Nephron (organoid): ENCODE measurements at regions not wholly inside any gene's neighbourhood (a gene's known extent, or its start where the extent isn't known, plus 50 kb on each side); places are given as distances from the start of the nearest gene placed in this dataset.
"Not testable (repeated sequence)": the region's sequence is repeated elsewhere in the genome, so short reads cannot be mapped to it uniquely, and the experiment has no call there.

ENCODE experiments used
- H3K27ac Mint-ChIP-seq, 3 experiments: 2 replicates each; pipeline ENCODE4 v1.8.0; 2020; ENCODE audit warnings: mixed read lengths in 3 of 3, mild to moderate bottlenecking in 2 of 3, moderate library complexity in 1 of 3
- H3K27me3 Mint-ChIP-seq: 2 replicates; pipeline ENCODE4 v1.8.0; 2021; ENCODE audit warnings: low read depth, mild to moderate bottlenecking, moderate library complexity, mixed read lengths
- H3K36me3 Mint-ChIP-seq: 2 replicates; pipeline ENCODE4 v1.8.0; 2020; ENCODE audit warnings: low read depth, mixed read lengths
- H3K4me1 Mint-ChIP-seq: 2 replicates; pipeline ENCODE4 v1.8.0; 2020; ENCODE audit warnings: mixed read lengths
- H3K4me3 Mint-ChIP-seq, 3 experiments: 2 replicates each; pipeline ENCODE4 v1.8.0; 2020; ENCODE audit warnings: mild to moderate bottlenecking in 3 of 3, mixed read lengths in 3 of 3, moderate library complexity in 2 of 3
- H3K9me3 Mint-ChIP-seq: 2 replicates; pipeline ENCODE4 v1.8.0; 2020; ENCODE audit warnings: mixed read lengths
- CTCF ChIP-seq, 3 experiments: fragments of 200-600 bp; sonication (generic); IDR thresholded peaks; one replicate each; pipeline ENCODE4 v1.5.0; 2021; ENCODE audit warnings: antibody characterized with exemption in 3 of 3; ENCODE audit not compliant: unreplicated experiment in 3 of 3

GRCh38 chr7:85916016-85916415 is 727.7 kb upstream of the GRM3 start:
- no peak for TF ChIP-seq CTCF (IDR thresholded peaks at IDR 0.05; ENCODE audit: unreplicated experiment in 3 of 3)
- H3K4me3 Mint-ChIP-seq = no peak overlapping the region
- H3K27me3 Mint-ChIP-seq = no peaks in the 10 kb centered on the region
- H3K4me1 Mint-ChIP-seq = no peaks in the 10 kb centered on the region
- H3K36me3 Mint-ChIP-seq = no peaks in the 10 kb centered on the region
- H3K9me3 Mint-ChIP-seq = no peaks in the 10 kb centered on the region
- no peak overlapping the region for H3K27ac Mint-ChIP-seq

- no peak overlapping the region for H3K27ac Mint-ChIP-seq
- no peaks in the 10 kb centered on the region for H3K27me3 Mint-ChIP-seq
- H3K9me3 Mint-ChIP-seq = no peaks in the 10 kb centered on the region
- H3K36me3 Mint-ChIP-seq = no peaks in the 10 kb centered on the region
- H3K4me3 Mint-ChIP-seq = no peak overlapping the region
- no peak for TF ChIP-seq CTCF (IDR thresholded peaks at IDR 0.05; ENCODE audit: unreplicated experiment in 3 of 3)
- H3K4me1 Mint-ChIP-seq = no peaks in the 10 kb centered on the region
Observed at GRCh38 chr7:85914437-85914836, 727.6 kb upstream of the SEMA3D start.

GRCh38 chr7:85908051-85908450 is 721.2 kb upstream of the SEMA3D start:
- H3K27me3 Mint-ChIP-seq = no peaks in the 10 kb centered on the region
- no peak for TF ChIP-seq CTCF (IDR thresholded peaks at IDR 0.05; ENCODE audit: unreplicated experiment in 3 of 3)
- H3K27ac Mint-ChIP-seq = no peak overlapping the region
- H3K4me3 Mint-ChIP-seq = no peak overlapping the region
- H3K9me3 Mint-ChIP-seq = peaks cover 2% of the 10 kb centered on the region
- H3K4me1 Mint-ChIP-seq = no peaks in the 10 kb centered on the region
- H3K36me3 Mint-ChIP-seq = no peaks in the 10 kb centered on the region

GRCh38 chr7:85897967-85898366 is 711.1 kb upstream of the SEMA3D start:
- no peak overlapping the region for H3K27ac Mint-ChIP-seq
- no peaks in the 10 kb centered on the region for H3K36me3 Mint-ChIP-seq
- H3K9me3 Mint-ChIP-seq = no peaks in the 10 kb centered on the region
- H3K27me3 Mint-ChIP-seq = no peaks in the 10 kb centered on the region
- H3K4me1 Mint-ChIP-seq = no peaks in the 10 kb centered on the region
- TF ChIP-seq CTCF (IDR thresholded peaks at IDR 0.05; ENCODE audit: unreplicated experiment in 3 of 3) = no peak
- H3K4me3 Mint-ChIP-seq = no peak overlapping the region

- Mint-ChIP-seq H3K27ac (no peak overlapping the region), H3K4me3 (no peak overlapping the region), H3K27me3 (no peaks in the 10 kb centered on the region), H3K4me1 (no peaks in the 10 kb centered on the region), H3K9me3 (no peaks in the 10 kb centered on the region), H3K36me3 (no peaks in the 10 kb centered on the region)
- no peak for TF ChIP-seq CTCF (IDR thresholded peaks at IDR 0.05; ENCODE audit: unreplicated experiment in 3 of 3)
Observed at GRCh38 chr7:85896531-85896930, 709.7 kb upstream of the SEMA3D start.

- H3K4me3 Mint-ChIP-seq = no peak overlapping the region
- no peaks in the 10 kb centered on the region for H3K4me1 Mint-ChIP-seq
- H3K27ac Mint-ChIP-seq = no peak overlapping the region
- no peaks in the 10 kb centered on the region for H3K36me3 Mint-ChIP-seq
- H3K27me3 Mint-ChIP-seq = no peaks in the 10 kb centered on the region
- TF ChIP-seq CTCF (IDR thresholded peaks at IDR 0.05; ENCODE audit: unreplicated experiment in 3 of 3) = no peak
- no peaks in the 10 kb centered on the region for H3K9me3 Mint-ChIP-seq
Observed at GRCh38 chr7:85895835-85896234, 709.0 kb upstream of the SEMA3D start.

GRCh38 chr7:85891900-85892299 is 705.0 kb upstream of the SEMA3D start:
- not testable (repeated sequence) for H3K27me3 Mint-ChIP-seq, H3K9me3 Mint-ChIP-seq, H3K27ac Mint-ChIP-seq, H3K4me1 Mint-ChIP-seq, H3K36me3 Mint-ChIP-seq, H3K4me3 Mint-ChIP-seq
